GM21529 (cell line): ENCODE measurements at regions not wholly inside any gene's neighbourhood (a gene's known extent, or its start where the extent isn't known, plus 50 kb on each side); places are given as distances from the start of the nearest gene placed in this dataset.

Experiments used
- ATAC-seq: cut with Tn5 transposase; IDR thresholded peaks from one replicate; pipeline ENCODE4 v1.9.1; 2021; ENCODE audit not compliant: unreplicated experiment

DNA sequence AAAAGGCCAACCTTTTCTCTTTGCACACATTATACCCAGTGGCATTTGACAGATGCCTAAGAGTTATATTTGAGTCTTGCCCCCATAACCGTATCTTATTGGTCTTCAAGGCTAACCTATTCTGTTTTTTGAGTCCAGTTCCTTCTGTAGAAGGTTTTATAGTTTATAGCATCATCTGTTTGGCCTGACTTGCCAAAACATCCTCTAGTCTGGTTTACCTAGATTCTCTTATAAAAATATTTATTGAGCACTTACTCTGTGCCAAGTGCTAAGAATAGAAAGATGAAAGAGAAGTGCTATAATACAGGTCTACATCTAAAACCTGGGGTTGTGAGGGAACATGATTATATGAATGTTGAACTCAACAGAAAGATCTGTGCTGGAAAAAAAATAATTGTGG lies 55.9 kb upstream of the PIP4K2A start:
- no peak for ATAC-seq

DNA sequence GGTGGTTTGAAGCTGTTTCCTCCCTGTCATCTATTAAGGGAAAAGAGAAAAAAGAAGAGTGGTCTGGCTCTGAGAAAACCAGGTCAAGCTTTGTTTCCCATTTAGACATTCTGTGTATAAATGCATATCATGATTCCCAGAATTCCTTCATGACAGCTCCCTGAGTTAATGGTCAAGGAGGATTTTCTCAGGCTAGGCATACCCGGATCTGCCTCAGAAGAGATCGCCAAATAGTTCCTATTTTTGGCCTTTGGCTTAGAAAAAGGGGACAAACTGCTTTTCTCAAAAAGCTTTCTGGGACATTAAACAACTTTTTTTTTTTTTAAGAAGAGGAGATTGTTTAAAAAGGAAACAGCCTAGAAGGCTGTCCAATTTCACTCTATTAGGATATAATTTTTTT lies 53.5 kb upstream of the PIP4K2A start:
- ATAC-seq: no peak

DNA sequence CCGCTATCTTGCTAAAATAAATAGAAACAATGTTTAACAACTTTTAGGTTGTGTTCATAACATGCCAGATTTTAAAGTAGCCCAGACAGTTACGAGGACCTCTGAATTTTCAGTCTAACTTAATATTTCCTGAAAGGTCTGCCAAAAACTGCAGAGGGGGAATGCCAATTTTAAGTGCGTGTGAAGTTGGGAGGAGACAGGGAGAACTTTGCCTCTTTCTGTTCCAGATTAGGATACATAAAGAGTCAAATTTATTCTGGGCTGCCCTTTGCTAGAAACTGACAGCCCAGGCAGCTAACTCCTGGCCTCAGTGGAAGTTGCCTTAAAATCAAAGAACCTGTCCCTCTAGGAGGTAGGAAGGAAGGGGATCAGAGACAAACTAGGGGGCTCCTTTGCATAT lies 52.3 kb upstream of the PIP4K2A start:
- ATAC-seq: no peak

DNA sequence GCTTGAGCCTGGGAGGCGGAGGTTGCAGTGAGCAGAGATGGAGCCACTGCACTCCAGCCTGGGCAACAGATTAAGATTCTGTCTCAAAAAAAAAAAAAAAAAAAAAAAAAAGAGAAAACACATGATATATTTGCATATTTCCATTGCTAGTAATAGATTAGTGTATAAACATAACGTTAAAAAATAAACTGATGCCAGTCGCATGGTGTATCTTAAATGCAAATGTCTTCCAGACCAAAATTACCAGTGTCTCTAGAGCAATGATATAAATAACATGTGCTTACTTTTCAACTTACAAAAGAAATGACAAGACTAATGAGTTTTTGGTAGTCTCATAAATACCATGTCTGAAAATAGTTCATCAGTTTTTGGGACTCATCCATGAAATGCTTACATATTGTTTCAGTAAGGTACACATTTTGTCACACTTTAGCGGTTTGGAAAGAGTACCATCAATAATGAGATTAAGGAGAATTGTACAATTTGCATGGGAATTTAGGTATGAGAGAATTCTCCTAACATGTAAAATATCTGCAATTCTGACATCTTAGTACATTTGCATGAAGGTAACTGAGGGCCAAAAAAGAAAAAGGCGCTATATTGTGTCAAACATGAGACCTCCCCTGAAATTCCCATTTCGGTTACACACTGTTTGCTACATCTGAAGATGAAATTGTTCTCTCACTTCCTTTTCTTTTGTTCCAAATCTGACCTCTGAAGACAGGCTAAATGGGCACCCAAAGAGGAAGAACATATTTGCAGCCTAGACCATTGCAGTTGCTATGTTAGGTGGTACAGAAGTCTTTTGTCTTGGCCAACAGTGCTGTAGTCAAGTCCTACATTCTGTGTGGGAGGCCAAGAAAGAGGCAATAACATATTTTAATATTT lies 51.5 kb upstream of the PIP4K2A start:
- peak; percentile 79 for ATAC-seq

DNA sequence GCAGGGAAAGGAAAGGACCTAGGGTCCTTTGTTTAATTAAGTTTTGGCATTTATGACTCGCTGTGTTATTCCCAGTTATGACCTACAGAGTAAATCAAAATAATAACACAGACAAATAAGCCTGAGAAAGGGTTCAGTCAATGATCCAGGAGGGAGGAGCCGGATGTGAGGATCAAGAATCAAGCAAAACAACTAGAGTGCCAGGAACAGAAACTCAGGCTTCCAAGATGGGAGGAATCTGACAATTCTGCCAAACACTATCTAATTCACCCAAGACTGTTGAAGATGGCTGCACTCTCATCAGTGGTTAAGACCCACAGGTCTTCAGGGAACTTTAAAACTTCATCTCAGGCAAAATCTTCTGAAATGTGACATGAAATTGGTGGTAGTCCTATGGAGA lies 50.3 kb upstream of the PIP4K2A start:
- no peak for ATAC-seq
